HCT116 (cell line): ENCODE measurements at regions not wholly inside any gene's neighbourhood (a gene's known extent, or its start where the extent isn't known, plus 50 kb on each side); places are given as distances from the start of the nearest gene placed in this dataset.

Experiments
- ATAC-seq: fragments of 200-7000 bp; cut with Tn5 transposase; 2 replicates; pipeline ENCODE4 v1.9.1; 2020; ENCODE audit warnings: mild to moderate bottlenecking, moderate library complexity
- BruUV-seq: library from RNA; stranded (reverse); fragments of 400-500 nt; replicated peaks from 2 replicates; lab custom pipeline; 2021; lab: Mats Ljungman, UMichigan
- CTCF ChIA-PET: fragments of 300-600 bp; sonication (Branson Sonifier 250); formaldehyde crosslinking; loops from one replicate; lab custom pipeline; 2021; ENCODE audit warnings: antibody characterized with exemption; lab: Charles Lee
- POLR2A ChIA-PET: fragments of 300-600, 350-600 bp; sonication (Branson Sonifier 250); formaldehyde crosslinking; loops from one replicate; lab custom pipeline; 2021; ENCODE audit warnings: antibody characterized with exemption; lab: Charles Lee
- RAD21 ChIA-PET, 2 experiments: fragments of 300-600 bp; sonication (Branson Sonifier 250); formaldehyde crosslinking; loops; one replicate each; lab custom pipeline; 2023; ENCODE audit warnings: low total read pairs in 2 of 2; ENCODE audit not compliant: uncharacterized antibody in 2 of 2, unreplicated experiment in 2 of 2, low non-redundant PET in 1 of 2; lab: Charles Lee
- DNase-seq: peaks from one replicate; pipeline ENCODE4 v3.0.0-alpha.2; 2010; ENCODE audit warnings: low read depth, low spot score
- H2AFZ ChIP-seq: fragments of 200-600 bp; shearing (Covaris generic), sonication (generic); 2 replicates; pipeline ENCODE4 v1.6.1; 2017; ENCODE audit warnings: low read depth, mixed run types, mixed read lengths, antibody characterized with exemption, low read length; ENCODE audit not compliant: poor library complexity, severe bottlenecking
- H3K27ac ChIP-seq: 2 replicates; pipeline ENCODE4 v1.5.1; 2012; ENCODE audit warnings: low read depth, low read length
- H3K27me3 ChIP-seq: fragments of 200-600 bp; sonication (generic); 2 replicates; pipeline ENCODE4 v1.6.1; 2016; ENCODE audit warnings: mixed run types, low read length, mixed read lengths; ENCODE audit not compliant: insufficient read depth
- H3K36me3 ChIP-seq, 2 experiments: fragments of 200-500 bp in 1 of 2; fragments of 200-600 bp in 1 of 2; sonication (Bioruptor generic) in 1 of 2; sonication (generic) in 1 of 2; 2 replicates each; pipeline versions ENCODE4 v1.5.1 to v1.6.1; 2014 to 2016; ENCODE audit warnings: low read length in 2 of 2, inconsistent platforms in 1 of 2, mixed read lengths in 1 of 2, mixed run types in 1 of 2; ENCODE audit not compliant: insufficient read depth in 2 of 2, control insufficient read depth in 1 of 2
- H3K4me1 ChIP-seq, 2 experiments: fragments of 200-600 bp in 1 of 2; sonication (generic) in 1 of 2; 2 replicates each; pipeline versions ENCODE4 v1.5.1 to v1.6.1; 2012 to 2017; ENCODE audit warnings: low read length in 2 of 2, inconsistent platforms in 1 of 2, mild to moderate bottlenecking in 1 of 2, mixed read lengths in 1 of 2, mixed run types in 1 of 2, moderate library complexity in 1 of 2; ENCODE audit not compliant: insufficient read depth in 2 of 2, control insufficient read depth in 1 of 2
- H3K4me2 ChIP-seq: fragments of 200-600 bp; sonication (generic); 2 replicates; pipeline ENCODE4 v1.6.1; 2017; ENCODE audit warnings: mixed run types, low read length, mixed read lengths
- H3K4me3 ChIP-seq, 2 experiments: fragments of 200-600 bp in 1 of 2; sonication (generic) in 1 of 2; replicated peaks in 1 of 2; 2 replicates each; pipeline ENCODE4 v1.5.1; 2011 to 2016; ENCODE audit warnings: low read length in 2 of 2, control low read depth in 1 of 2, low read depth in 1 of 2, mild to moderate bottlenecking in 1 of 2, mixed read lengths in 1 of 2, mixed run types in 1 of 2
- H3K79me2 ChIP-seq: fragments of 200-600 bp; sonication (generic); 2 replicates; pipeline ENCODE4 v1.6.1; 2017; ENCODE audit warnings: mild to moderate bottlenecking, mixed run types, low read length, moderate library complexity, mixed read lengths; ENCODE audit not compliant: insufficient read depth
- H3K9ac ChIP-seq: fragments of 200-600 bp; sonication (generic); 2 replicates; pipeline ENCODE4 v1.6.1; 2016; ENCODE audit warnings: low read length, mixed read lengths
- H3K9me2 ChIP-seq: fragments of 200-600 bp; sonication (generic), shearing (Covaris generic); 2 replicates; pipeline ENCODE4 v1.6.1; 2017; ENCODE audit warnings: mixed run types, mild to moderate bottlenecking, moderate library complexity; ENCODE audit not compliant: insufficient read depth
- H3K9me3 ChIP-seq, 2 experiments: fragments of 200-500 bp in 1 of 2; fragments of 200-600 bp in 1 of 2; sonication (Bioruptor generic) in 1 of 2; sonication (generic) in 1 of 2; 2 replicates each; pipeline ENCODE4 v1.6.1; 2014 to 2017; ENCODE audit warnings: low read length in 2 of 2, mixed read lengths in 2 of 2, inconsistent platforms in 1 of 2, low read depth in 1 of 2, mild to moderate bottlenecking in 1 of 2, mixed run types in 1 of 2, moderate library complexity in 1 of 2; ENCODE audit not compliant: control insufficient read depth in 1 of 2, insufficient read depth in 1 of 2
- H4K20me1 ChIP-seq: fragments of 200-600 bp; sonication (generic), shearing (Covaris generic); 2 replicates; pipeline ENCODE4 v1.6.1; 2017; ENCODE audit warnings: mixed run types, mild to moderate bottlenecking, moderate library complexity; ENCODE audit not compliant: insufficient read depth
- CBX3 ChIP-seq: IDR thresholded peaks from 2 replicates; pipeline ENCODE4 v1.6.1; 2012; ENCODE audit warnings: low read depth
- CEBPB ChIP-seq: IDR thresholded peaks from 2 replicates; pipeline ENCODE4 v1.6.1; 2012; ENCODE audit warnings: low read depth
- EGR1 ChIP-seq: IDR thresholded peaks from 2 replicates; pipeline ENCODE4 v1.6.1; 2012; ENCODE audit warnings: low read depth
- EZH2phosphoT487 ChIP-seq: fragments of 200-600 bp; IDR thresholded peaks from 2 replicates; pipeline ENCODE4 v1.6.1; 2018; ENCODE audit warnings: antibody characterized with exemption, borderline replicate concordance
- FOSL1 ChIP-seq: IDR thresholded peaks from 2 replicates; pipeline ENCODE4 v1.6.1; 2012; ENCODE audit warnings: low read depth
- POLR2A ChIP-seq: IDR thresholded peaks from 2 replicates; pipeline ENCODE4 v1.7.0; 2011; ENCODE audit warnings: borderline replicate concordance; ENCODE audit not compliant: insufficient read depth, insufficient read length; ENCODE audit errors: extremely low read depth
- POLR2AphosphoS5 ChIP-seq: IDR thresholded peaks from 2 replicates; pipeline ENCODE4 v1.6.1; 2011; ENCODE audit warnings: mild to moderate bottlenecking, low read depth, low read length, moderate library complexity
- RAD21 ChIP-seq: IDR thresholded peaks from 2 replicates; pipeline ENCODE4 v1.6.1; 2012; ENCODE audit warnings: low read depth, mild to moderate bottlenecking
- SIN3A ChIP-seq: IDR thresholded peaks from 2 replicates; pipeline ENCODE4 v1.6.1; 2012; ENCODE audit warnings: low read depth
- SP1 ChIP-seq: IDR thresholded peaks from 2 replicates; pipeline ENCODE4 v1.6.1; 2012; ENCODE audit warnings: low read depth
- SRF ChIP-seq: IDR thresholded peaks from 2 replicates; pipeline ENCODE4 v1.6.1; 2012; ENCODE audit warnings: low read depth
- TCF7L2 ChIP-seq: IDR thresholded peaks from 2 replicates; pipeline ENCODE4 v1.7.0; 2011; ENCODE audit warnings: borderline replicate concordance, inconsistent platforms; ENCODE audit not compliant: insufficient read depth, insufficient read length; ENCODE audit errors: extremely low read depth
- YY1 ChIP-seq: IDR thresholded peaks from 2 replicates; pipeline ENCODE4 v1.6.1; 2011; ENCODE audit warnings: low read length, low read depth, moderate library complexity, mild to moderate bottlenecking; ENCODE audit not compliant: insufficient replicate concordance; ENCODE audit errors: extremely low read depth
- ZBTB33 ChIP-seq: IDR thresholded peaks from 2 replicates; pipeline ENCODE4 v1.6.1; 2011; ENCODE audit warnings: mild to moderate bottlenecking, low read length, moderate library complexity; ENCODE audit not compliant: insufficient replicate concordance; ENCODE audit errors: extremely low read depth
- ZFX ChIP-seq: fragments of 450-650 bp; IDR thresholded peaks from 2 replicates; pipeline ENCODE4 v1.6.1; 2017
- ZNF274 ChIP-seq: fragments of 200-500 bp; sonication (Bioruptor generic); IDR thresholded peaks from 2 replicates; pipeline ENCODE4 v1.6.1; 2014; ENCODE audit warnings: mild to moderate bottlenecking, low read depth, low read length, inconsistent platforms
- intact Hi-C: fragments of 100-400 bp; cut with micrococcal nuclease; formaldehyde crosslinking; loops from 2 replicates; pipeline ENCODE4 v1.10.0; 2022
- TF ChIP-seq, protein P1 (sequence below): IDR thresholded peaks from 2 replicates; pipeline ENCODE4 v1.6.1; 2012

DNA sequence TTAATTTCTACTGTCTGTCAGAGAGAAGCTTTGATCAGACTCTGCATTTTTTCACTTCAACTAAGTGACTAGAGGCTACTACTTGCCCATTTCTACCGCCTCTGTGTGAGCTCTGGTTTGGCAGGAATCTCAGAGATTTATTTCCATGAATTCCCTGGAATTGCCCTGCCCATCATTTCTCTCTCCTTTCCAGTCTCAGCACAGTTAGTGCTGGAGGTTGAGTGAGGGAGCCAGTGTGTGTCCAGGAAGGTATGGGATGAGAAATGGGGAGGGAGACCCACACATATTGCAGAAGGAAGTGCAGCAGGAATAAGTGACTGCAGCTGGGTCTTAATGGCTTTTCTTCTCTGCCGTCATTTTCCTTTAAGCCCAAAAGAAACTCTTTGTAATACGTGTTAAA is 443.1 kb upstream of the ZNF462 start:
- Histone ChIP-seq H3K9me3 (no peaks in the 10 kb centered on the region), H3K4me2 (no peak overlapping the region), H3K9me2 (no peaks in the 10 kb centered on the region), H3K79me2 (no peaks in the 10 kb centered on the region), H3K27me3 (peaks cover 6% of the 10 kb centered on the region; the same call in 1 of the 2 replicates), H3K27ac (no peak overlapping the region), H3K4me3 (no peak overlapping the region), H3K4me1 (no peaks in the 10 kb centered on the region), H2AFZ (no peak overlapping the region), H4K20me1 (no peaks in the 10 kb centered on the region), H3K36me3 (no peaks in the 10 kb centered on the region), H3K9ac (no peak overlapping the region)
- DNase-seq (no peak), ATAC-seq (no peak)
- RAD21 ChIA-PET = no interaction called here
- CTCF ChIA-PET = no interaction called here
- POLR2A ChIA-PET = no interaction called here
- intact Hi-C loops = no loop called here
- no TSS peak for BruUV-seq
- TF ChIP-seq EGR1 = no peak
- TF ChIP-seq SP1 = no peak
- no peak for TF ChIP-seq RAD21
- TF ChIP-seq YY1 = no peak
- TF ChIP-seq, protein P1, sequence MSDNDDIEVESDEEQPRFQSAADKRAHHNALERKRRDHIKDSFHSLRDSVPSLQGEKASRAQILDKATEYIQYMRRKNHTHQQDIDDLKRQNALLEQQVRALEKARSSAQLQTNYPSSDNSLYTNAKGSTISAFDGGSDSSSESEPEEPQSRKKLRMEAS = no peak
- TF ChIP-seq CBX3 = no peak
- no peak for TF ChIP-seq ZNF274
- no peak for TF ChIP-seq SRF
- no peak for TF ChIP-seq CEBPB
- no peak for TF ChIP-seq ZFX
- TF ChIP-seq FOSL1 = no peak
- TF ChIP-seq POLR2A = no peak
- no peak for TF ChIP-seq TCF7L2
- TF ChIP-seq EZH2phosphoT487 = no peak

GRCh38 chr9:106420511-106420944 is 442.4 kb upstream of the ZNF462 start:
- Histone ChIP-seq H4K20me1 (no peaks in the 10 kb centered on the region), H3K27ac (no peak overlapping the region), H3K79me2 (no peaks in the 10 kb centered on the region), H3K27me3 (peaks cover 7% of the 10 kb centered on the region; the same call in 1 of the 2 replicates), H3K9me3 (no peaks in the 10 kb centered on the region), H3K36me3 (no peaks in the 10 kb centered on the region), H3K9ac (no peak overlapping the region), H2AFZ (no peak overlapping the region), H3K4me1 (no peaks in the 10 kb centered on the region), H3K4me3 (no peak overlapping the region), H3K9me2 (no peaks in the 10 kb centered on the region), H3K4me2 (no peak overlapping the region)
- no TSS peak for BruUV-seq
- ChIA-PET POLR2A (no interaction called here), CTCF (no interaction called here), RAD21 (no interaction called here)
- ATAC-seq (no peak), DNase-seq (no peak)
- intact Hi-C loops = no loop called here
- no peak for TF ChIP-seq POLR2AphosphoS5
- TF ChIP-seq SIN3A = no peak
- no peak for TF ChIP-seq YY1
- TF ChIP-seq ZBTB33 = no peak
- no peak for TF ChIP-seq ZFX
